IMR-90 (cell line): ENCODE measurements at regions not wholly inside any gene's neighbourhood (a gene's known extent, or its start where the extent isn't known, plus 50 kb on each side); places are given as distances from the start of the nearest gene placed in this dataset.

Experiments
- ATAC-seq: fragments of 200-7000 bp; cut with Tn5 transposase; 2 replicates; pipeline ENCODE4 v1.9.1; 2020; ENCODE audit warnings: low read depth, mild to moderate bottlenecking, moderate library complexity
- BruUV-seq: library from RNA; stranded (reverse); fragments of 400-500 nt; replicated peaks from 2 replicates; lab custom pipeline; 2021; lab: Mats Ljungman, UMichigan
- CTCF ChIA-PET: fragments of 300-600 bp; formaldehyde crosslinking; extraction: SDS; loops from one replicate; lab custom pipeline; 2021; ENCODE audit warnings: antibody characterized with exemption; lab: Yijun Ruan, JAX
- POLR2A ChIA-PET: fragments of 300-600 bp; sonication (Branson Sonifier 250); formaldehyde crosslinking; loops from one replicate; lab custom pipeline; 2022; ENCODE audit warnings: antibody characterized with exemption; ENCODE audit not compliant: unreplicated experiment; lab: Charles Lee
- DNase-seq: peaks from one replicate; pipeline ENCODE4 v3.0.0; 2013
- H2AFZ ChIP-seq: replicated peaks from 2 replicates; pipeline ENCODE3; 2013; ENCODE audit warnings: low read length, mild to moderate bottlenecking; ENCODE audit not compliant: poor library complexity
- H2AK5ac ChIP-seq: 2 replicates; pipeline ENCODE4 v1.6.1; 2013; ENCODE audit warnings: low read depth, low read length, inconsistent platforms
- H2AK9ac ChIP-seq: replicated peaks from 2 replicates; pipeline ENCODE3; 2013; ENCODE audit warnings: mild to moderate bottlenecking, low read depth, low read length, moderate library complexity; ENCODE audit not compliant: poor library complexity
- H2BK120ac ChIP-seq: 2 replicates; pipeline ENCODE4 v1.6.1; 2013; ENCODE audit warnings: low read depth, low read length, inconsistent platforms
- H2BK15ac ChIP-seq: 3 replicates; pipeline ENCODE4 v1.6.1; 2013; ENCODE audit warnings: low read depth, low read length, inconsistent platforms
- H2BK20ac ChIP-seq: 2 replicates; pipeline ENCODE4 v1.6.1; 2013; ENCODE audit warnings: low read depth, mild to moderate bottlenecking, inconsistent platforms, low read length, moderate library complexity
- H2BK5ac ChIP-seq: 2 replicates; pipeline ENCODE4 v1.6.1; 2013; ENCODE audit warnings: mild to moderate bottlenecking, low read depth, low read length, inconsistent platforms; ENCODE audit not compliant: poor library complexity, severe bottlenecking
- H3K14ac ChIP-seq: replicated peaks from 2 replicates; pipeline ENCODE4 v1.6.1; 2013; ENCODE audit warnings: low read depth, low read length, inconsistent platforms
- H3K18ac ChIP-seq: 2 replicates; pipeline ENCODE4 v1.6.1; 2013; ENCODE audit warnings: low read depth, low read length, control low read depth
- H3K23ac ChIP-seq: 2 replicates; pipeline ENCODE4 v1.6.1; 2013; ENCODE audit warnings: low read depth, low read length, inconsistent platforms
- H3K27ac ChIP-seq: 2 replicates; pipeline ENCODE4 v1.5.1; 2013; ENCODE audit warnings: mild to moderate bottlenecking, control low read depth, low read length; ENCODE audit not compliant: insufficient read depth
- H3K27me3 ChIP-seq: 2 replicates; pipeline ENCODE4 v1.6.1; 2013; ENCODE audit warnings: low read length; ENCODE audit not compliant: control insufficient read depth, insufficient read depth
- H3K36me3 ChIP-seq: 2 replicates; pipeline ENCODE4 v1.6.1; 2013; ENCODE audit warnings: low read length, mixed read lengths; ENCODE audit not compliant: control insufficient read depth, insufficient read depth
- H3K4ac ChIP-seq: 2 replicates; pipeline ENCODE4 v1.6.1; 2013; ENCODE audit warnings: low read depth, low read length, inconsistent platforms
- H3K4me1 ChIP-seq: 2 replicates; pipeline ENCODE4 v1.6.1; 2013; ENCODE audit warnings: low read length, mixed read lengths; ENCODE audit not compliant: control insufficient read depth, insufficient read depth
- H3K4me2 ChIP-seq: 2 replicates; pipeline ENCODE4 v1.6.1; 2013; ENCODE audit warnings: low read depth, mild to moderate bottlenecking, control low read depth, low read length, moderate library complexity
- H3K4me3 ChIP-seq: 2 replicates; pipeline ENCODE4 v1.5.1; 2013; ENCODE audit warnings: low read depth, mild to moderate bottlenecking, control low read depth, low read length, moderate library complexity; ENCODE audit not compliant: insufficient read depth
- H3K56ac ChIP-seq: 2 replicates; pipeline ENCODE4 v1.6.1; 2013; ENCODE audit warnings: low read length, inconsistent platforms; ENCODE audit not compliant: insufficient read depth; ENCODE audit errors: extremely low read depth
- H3K79me1 ChIP-seq, 2 experiments: 2 replicates each; pipeline ENCODE4 v1.6.1; 2013; ENCODE audit warnings: low read length in 2 of 2, inconsistent platforms in 1 of 2, low read depth in 1 of 2
- H3K9ac ChIP-seq: 2 replicates; pipeline ENCODE4 v1.6.1; 2013; ENCODE audit warnings: low read depth, low read length, control low read depth
- H3K9me1 ChIP-seq: 2 replicates; pipeline ENCODE4 v1.6.1; 2013; ENCODE audit warnings: low read length, inconsistent platforms; ENCODE audit not compliant: insufficient read depth
- H3K9me3 ChIP-seq: 2 replicates; pipeline ENCODE4 v1.6.1; 2013; ENCODE audit warnings: low read length; ENCODE audit not compliant: control insufficient read depth, insufficient read depth
- H4K20me1 ChIP-seq: 2 replicates; pipeline ENCODE4 v1.6.1; 2013; ENCODE audit warnings: low read length, inconsistent platforms; ENCODE audit not compliant: insufficient read depth
- H4K5ac ChIP-seq: 2 replicates; pipeline ENCODE4 v1.6.1; 2013; ENCODE audit warnings: mild to moderate bottlenecking, low read depth, low read length, control low read depth
- H4K8ac ChIP-seq, 2 experiments: 2 replicates each; pipeline ENCODE4 v1.6.1; 2013; ENCODE audit warnings: low read depth in 2 of 2, low read length in 2 of 2, control low read depth in 1 of 2, inconsistent platforms in 1 of 2
- H4K91ac ChIP-seq: 2 replicates; pipeline ENCODE4 v1.6.1; 2013; ENCODE audit warnings: low read depth, low read length, inconsistent platforms; ENCODE audit not compliant: insufficient read depth
- BHLHE40 ChIP-seq: fragments of 150-350 bp; IDR thresholded peaks from 2 replicates; pipeline ENCODE4 v1.6.1; 2016; ENCODE audit warnings: mild to moderate bottlenecking, low read depth, low read length
- CEBPB ChIP-seq: IDR thresholded peaks from 2 replicates; pipeline ENCODE4 v1.6.1; 2012; ENCODE audit warnings: low read depth, low read length, improper control_type of control experiment
- CHD1 ChIP-seq: IDR thresholded peaks from 2 replicates; pipeline ENCODE4 v1.6.1; 2012; ENCODE audit warnings: low read depth, low read length, improper control_type of control experiment
- ELK1 ChIP-seq: fragments of 150-350 bp; IDR thresholded peaks from 2 replicates; pipeline ENCODE4 v1.6.1; 2016; ENCODE audit warnings: low read depth, mild to moderate bottlenecking, low read length, moderate library complexity, borderline replicate concordance
- FOS ChIP-seq: fragments of 150-350 bp; IDR thresholded peaks from 2 replicates; pipeline ENCODE4 v1.6.1; 2016; ENCODE audit warnings: low read depth, low read length
- MAFK ChIP-seq: IDR thresholded peaks from 2 replicates; pipeline ENCODE4 v1.6.1; 2012; ENCODE audit warnings: low read depth, low read length, improper control_type of control experiment
- MAZ ChIP-seq: IDR thresholded peaks from 2 replicates; pipeline ENCODE4 v1.6.1; 2012; ENCODE audit warnings: low read depth, mild to moderate bottlenecking, low read length, improper control_type of control experiment, moderate library complexity, borderline replicate concordance
- MXI1 ChIP-seq: IDR thresholded peaks from 2 replicates; pipeline ENCODE4 v1.6.1; 2012; ENCODE audit warnings: low read depth, mild to moderate bottlenecking, low read length, moderate library complexity, borderline replicate concordance
- NFE2L2 ChIP-seq: fragments of 150-350 bp; IDR thresholded peaks from 2 replicates; pipeline ENCODE4 v1.6.1; 2016; ENCODE audit warnings: low read depth, mild to moderate bottlenecking, low read length
- POLR2A ChIP-seq: IDR thresholded peaks from 2 replicates; pipeline ENCODE4 v1.6.1; 2012; ENCODE audit warnings: mild to moderate bottlenecking, low read depth, low read length
- RAD21 ChIP-seq: IDR thresholded peaks from 2 replicates; pipeline ENCODE4 v1.6.1; 2012; ENCODE audit warnings: low read length, improper control_type of control experiment
- RCOR1 ChIP-seq: IDR thresholded peaks from 2 replicates; pipeline ENCODE4 v1.6.1; 2012; ENCODE audit warnings: mild to moderate bottlenecking, low read length, improper control_type of control experiment; ENCODE audit not compliant: insufficient replicate concordance
- RFX5 ChIP-seq: IDR thresholded peaks from 2 replicates; pipeline ENCODE4 v1.8.0; 2012; ENCODE audit warnings: low read depth, mild to moderate bottlenecking, low read length, moderate library complexity
- SMC3 ChIP-seq: fragments of 150-350 bp; IDR thresholded peaks from 2 replicates; pipeline ENCODE4 v1.6.1; 2016; ENCODE audit warnings: low read depth, mild to moderate bottlenecking, antibody characterized with exemption, low read length, moderate library complexity
- WGBS, 2 experiments: methylation state at CpG; one replicate each; pipeline versions ENCODE4 v1.1.5 to v1.1.7; 2013; ENCODE audit warnings: missing lambda C conversion rate in 2 of 2; ENCODE audit not compliant: insufficient read length in 1 of 2; ENCODE audit errors: extremely low coverage in 2 of 2; 5-methylcytosine and 5-hydroxymethylcytosine counted together
- dilution Hi-C: fragments of 300-500 bp; cut with HindIII; formaldehyde crosslinking; loops from one replicate; pipeline ENCODE4 v1.14.3; 2018; ENCODE audit warnings: low sequenced_read_pairs; ENCODE audit not compliant: unreplicated experiment
- in situ Hi-C: fragments of 300-500 bp; cut with MboI; formaldehyde crosslinking; loops from 3 replicates; pipeline ENCODE4 v1.14.3; 2019; ENCODE audit warnings: low sequenced_read_pairs, inconsistent platforms, mixed read lengths
- intact Hi-C: fragments of 100-400 bp; cut with micrococcal nuclease; formaldehyde crosslinking; loops from 2 replicates; pipeline ENCODE4 v1.10.0; 2022
- TF ChIP-seq, protein P1 (sequence below): fragments of 150-350 bp; IDR thresholded peaks from 2 replicates; pipeline ENCODE4 v1.6.1; 2017; ENCODE audit warnings: mild to moderate bottlenecking, antibody characterized with exemption, low read length, low read depth
- TF ChIP-seq, protein P2 (sequence below): conservative IDR thresholded peaks from 2 replicates; pipeline ENCODE4 v1.5.1; 2012; ENCODE audit warnings: mild to moderate bottlenecking, low read depth, low read length, improper control_type of control experiment

DNA sequence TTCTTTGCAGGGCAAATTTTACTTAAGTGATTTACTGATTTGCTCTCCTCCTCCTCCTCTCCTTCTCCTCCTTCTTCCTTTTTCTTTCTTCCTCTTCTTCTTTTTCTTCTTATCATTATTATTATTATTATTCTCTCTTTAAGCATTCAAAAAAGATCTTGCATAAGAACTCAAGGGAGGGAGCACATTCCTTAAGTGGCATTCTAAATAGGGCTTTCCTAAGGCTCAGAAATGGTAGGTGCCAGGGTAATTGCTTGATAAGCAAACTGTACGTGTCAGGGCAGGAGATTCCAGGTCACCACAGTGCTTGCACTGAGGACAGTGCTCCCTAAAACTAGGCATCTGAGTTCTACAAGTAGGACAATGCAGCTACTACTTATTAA, 92.4 kb downstream of the SPTSSA start:
- Histone ChIP-seq H2BK5ac (no peak overlapping the region), H3K9me3 (no peaks in the 10 kb centered on the region), H4K20me1 (no peaks in the 10 kb centered on the region), H3K36me3 (no peaks in the 10 kb centered on the region), H4K5ac (no peak overlapping the region), H3K27me3 (peaks cover 6% of the 10 kb centered on the region), H2AK5ac (no peak overlapping the region), H2AK9ac (no peak overlapping the region), H3K4ac (no peak overlapping the region), H2AFZ (no peak overlapping the region), H3K56ac (no peak overlapping the region), H4K8ac (no peak overlapping the region), H3K14ac (no peak overlapping the region), H4K91ac (no peak overlapping the region), H3K9me1 (no peaks in the 10 kb centered on the region), H3K4me3 (no peak overlapping the region), H3K23ac (no peak overlapping the region), H3K18ac (no peak overlapping the region; the same call in 1 of the 2 replicates), H3K79me1 (no peaks in the 10 kb centered on the region), H3K9ac (no peak overlapping the region), H2BK15ac (no peak overlapping the region), H3K4me1 (peaks cover 6% of the 10 kb centered on the region; the same call in 1 of the 2 replicates), H2BK20ac (no peak overlapping the region), H3K4me2 (no peak overlapping the region), H3K27ac (no peak overlapping the region), H2BK120ac (no peak overlapping the region)
- dilution Hi-C loops (no loop called here), in situ Hi-C loops (no loop called here), intact Hi-C loops (loop anchor here (5.0 to 10.0 kb wide), 2 partner anchors 125 to 168 kb away; partner anchors contain the start of gene EAPP)
- POLR2A ChIA-PET: no interaction called here
- DNase-seq (no peak), ATAC-seq (no peak)
- TF ChIP-seq SMC3 (no peak), RAD21 (no peak), BHLHE40 (no peak), MAZ (no peak), FOS (no peak), MAFK (no peak), CEBPB (no peak), POLR2A (no peak), CHD1 (no peak), MXI1 (no peak), RFX5 (no peak), ELK1 (no peak), RCOR1 (no peak), NFE2L2 (no peak)
- TF ChIP-seq, protein P1, sequence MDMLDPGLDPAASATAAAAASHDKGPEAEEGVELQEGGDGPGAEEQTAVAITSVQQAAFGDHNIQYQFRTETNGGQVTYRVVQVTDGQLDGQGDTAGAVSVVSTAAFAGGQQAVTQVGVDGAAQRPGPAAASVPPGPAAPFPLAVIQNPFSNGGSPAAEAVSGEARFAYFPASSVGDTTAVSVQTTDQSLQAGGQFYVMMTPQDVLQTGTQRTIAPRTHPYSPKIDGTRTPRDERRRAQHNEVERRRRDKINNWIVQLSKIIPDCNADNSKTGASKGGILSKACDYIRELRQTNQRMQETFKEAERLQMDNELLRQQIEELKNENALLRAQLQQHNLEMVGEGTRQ: no peak
- TF ChIP-seq, protein P2, sequence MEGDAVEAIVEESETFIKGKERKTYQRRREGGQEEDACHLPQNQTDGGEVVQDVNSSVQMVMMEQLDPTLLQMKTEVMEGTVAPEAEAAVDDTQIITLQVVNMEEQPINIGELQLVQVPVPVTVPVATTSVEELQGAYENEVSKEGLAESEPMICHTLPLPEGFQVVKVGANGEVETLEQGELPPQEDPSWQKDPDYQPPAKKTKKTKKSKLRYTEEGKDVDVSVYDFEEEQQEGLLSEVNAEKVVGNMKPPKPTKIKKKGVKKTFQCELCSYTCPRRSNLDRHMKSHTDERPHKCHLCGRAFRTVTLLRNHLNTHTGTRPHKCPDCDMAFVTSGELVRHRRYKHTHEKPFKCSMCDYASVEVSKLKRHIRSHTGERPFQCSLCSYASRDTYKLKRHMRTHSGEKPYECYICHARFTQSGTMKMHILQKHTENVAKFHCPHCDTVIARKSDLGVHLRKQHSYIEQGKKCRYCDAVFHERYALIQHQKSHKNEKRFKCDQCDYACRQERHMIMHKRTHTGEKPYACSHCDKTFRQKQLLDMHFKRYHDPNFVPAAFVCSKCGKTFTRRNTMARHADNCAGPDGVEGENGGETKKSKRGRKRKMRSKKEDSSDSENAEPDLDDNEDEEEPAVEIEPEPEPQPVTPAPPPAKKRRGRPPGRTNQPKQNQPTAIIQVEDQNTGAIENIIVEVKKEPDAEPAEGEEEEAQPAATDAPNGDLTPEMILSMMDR: no peak
- CTCF ChIA-PET: no interaction called here
- BruUV-seq: no TSS peak
- no CpG with 5 or more reads among the region's 1 CpG for WGBS, 2 experiments
